Medulla oblongata (tissue), 1 donor: ENCODE measurements at regions not wholly inside any gene's neighbourhood (a gene's known extent, or its start where the extent isn't known, plus 50 kb on each side); places are given as distances from the start of the nearest gene placed in this dataset.

Source experiments
- DNase-seq: peaks from one replicate; pipeline ENCODE4 v3.0.0-alpha.2; 2015; ENCODE audit errors: extremely low spot score

- DNase-seq, result no peak
Measured at GRCh38 chr16:6144463-6144862, 1046.9 kb upstream of the EEF2KMT start.

DNA sequence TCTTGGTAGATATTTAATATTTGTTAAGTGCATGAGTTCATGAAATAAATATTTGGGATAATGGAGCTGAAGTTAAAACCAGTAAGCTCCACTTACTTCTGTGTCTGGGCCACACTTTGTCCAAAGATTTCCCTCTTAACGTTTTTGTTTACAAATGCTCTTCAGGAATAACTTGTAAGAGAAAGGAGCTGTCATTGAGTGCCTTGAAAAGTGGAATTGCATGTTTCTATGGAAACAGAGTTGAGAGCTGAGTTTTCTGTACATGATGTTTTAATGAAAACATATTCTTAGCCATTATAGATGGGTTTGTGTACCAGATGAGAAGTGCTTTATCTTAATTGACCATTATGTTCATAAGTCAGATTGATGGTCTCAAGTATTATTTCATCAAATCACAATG is 1045.4 kb upstream of the EEF2KMT start:
- DNase-seq, result no peak

DNA sequence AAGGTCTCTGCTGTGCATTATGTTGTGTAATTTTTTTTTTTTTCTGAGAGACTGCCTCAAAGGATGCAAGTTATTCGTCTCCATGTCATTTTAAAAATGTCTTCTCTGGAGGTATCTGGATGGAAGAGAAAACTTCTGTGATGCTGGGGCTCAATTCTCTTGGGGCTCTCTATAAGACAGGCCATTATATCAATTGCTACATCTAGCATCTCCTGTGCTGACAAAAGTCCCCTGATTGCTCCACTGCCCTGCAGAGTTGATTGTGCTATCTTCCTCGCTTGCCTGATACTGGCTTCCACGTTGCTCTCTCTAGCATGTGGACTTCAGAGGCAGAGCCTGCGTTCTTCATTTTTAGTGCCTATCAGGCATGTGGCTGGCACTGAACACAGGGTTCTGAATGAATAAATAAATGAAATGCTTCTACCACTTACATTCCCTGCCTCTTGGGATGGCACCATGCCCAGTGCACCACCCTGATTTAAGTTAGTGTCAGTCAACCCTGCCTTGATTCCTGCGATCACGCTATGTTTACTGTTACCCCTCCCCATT is 1035.5 kb upstream of the EEF2KMT start:
- no peak for DNase-seq

DNA sequence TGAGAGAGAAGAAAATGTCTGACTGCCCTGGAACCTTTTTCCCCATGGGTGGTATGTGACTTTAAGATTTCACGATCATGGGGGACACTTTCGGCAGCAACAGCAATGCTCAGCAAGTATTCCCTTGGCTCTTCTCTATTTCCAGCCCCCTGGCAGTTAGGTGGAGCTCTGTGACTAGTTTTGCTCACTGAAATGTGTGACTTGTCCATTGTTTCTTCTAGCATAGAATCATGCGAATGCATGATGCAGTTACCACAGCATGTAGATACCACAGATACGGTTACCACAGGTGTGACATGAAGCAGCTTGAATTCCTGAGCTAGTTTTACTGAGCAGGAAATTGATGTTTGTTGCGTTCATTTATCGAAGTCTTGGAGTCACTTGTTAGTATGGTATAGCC is 1034.5 kb upstream of the EEF2KMT start:
- peak; percentile 50 for DNase-seq

DNA sequence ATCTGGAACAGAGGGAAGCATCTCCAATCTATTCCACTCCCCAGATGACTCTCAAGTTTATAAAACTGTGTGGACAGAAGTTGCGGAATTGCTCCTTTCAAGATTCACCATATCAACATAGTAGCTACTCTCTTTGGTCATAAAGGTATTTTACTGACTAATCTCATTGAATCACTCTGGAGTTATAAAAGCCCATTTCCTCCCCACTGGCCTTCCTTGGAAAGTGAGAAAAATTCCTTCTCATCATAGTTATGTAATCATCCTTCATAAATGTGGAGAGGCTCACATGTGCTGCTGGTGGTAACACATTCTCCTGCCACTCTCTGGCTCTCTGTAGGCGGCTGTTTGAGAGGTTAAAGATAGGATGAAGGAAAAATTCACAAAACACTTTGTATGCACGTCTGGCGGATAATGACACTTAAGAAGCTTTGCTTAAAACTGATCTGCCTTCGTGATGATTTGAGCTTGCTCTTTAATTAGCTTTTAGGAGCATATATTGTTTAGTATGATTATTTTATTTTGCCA is 1034.0 kb upstream of the EEF2KMT start:
- no peak for DNase-seq

- DNase-seq, result no peak
Measured at GRCh38 chr16:6125483-6126259, 1028.1 kb upstream of the EEF2KMT start.

DNA sequence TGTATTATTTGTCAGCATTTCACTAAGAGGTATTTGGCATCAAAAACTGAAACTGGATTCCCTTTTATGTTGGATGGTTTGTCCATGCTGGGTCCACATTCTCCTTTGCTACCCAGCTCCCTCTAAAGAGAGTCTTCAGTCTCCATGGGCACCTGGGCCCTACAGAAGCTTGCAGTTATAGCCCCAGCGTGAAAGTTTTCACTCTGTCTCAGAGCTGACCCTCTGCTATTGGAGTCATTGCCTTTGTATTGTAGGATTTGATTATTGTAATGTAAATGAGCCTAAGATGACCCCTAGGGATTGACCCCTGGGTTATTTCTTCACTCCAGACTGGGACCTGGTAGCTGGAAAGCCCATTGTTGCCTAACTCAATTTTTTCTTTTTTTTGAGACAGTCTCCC is 1026.5 kb upstream of the EEF2KMT start:
- DNase-seq, result no peak

GRCh38 chr16:6122401-6122800 is 1024.8 kb upstream of the EEF2KMT start:
- no peak for DNase-seq

GRCh38 chr16:6114691-6115090 is 1017.1 kb upstream of the EEF2KMT start:
- no peak for DNase-seq

- no peak for DNase-seq
Measured at GRCh38 chr16:6113749-6114148, 1016.2 kb upstream of the EEF2KMT start.

DNA sequence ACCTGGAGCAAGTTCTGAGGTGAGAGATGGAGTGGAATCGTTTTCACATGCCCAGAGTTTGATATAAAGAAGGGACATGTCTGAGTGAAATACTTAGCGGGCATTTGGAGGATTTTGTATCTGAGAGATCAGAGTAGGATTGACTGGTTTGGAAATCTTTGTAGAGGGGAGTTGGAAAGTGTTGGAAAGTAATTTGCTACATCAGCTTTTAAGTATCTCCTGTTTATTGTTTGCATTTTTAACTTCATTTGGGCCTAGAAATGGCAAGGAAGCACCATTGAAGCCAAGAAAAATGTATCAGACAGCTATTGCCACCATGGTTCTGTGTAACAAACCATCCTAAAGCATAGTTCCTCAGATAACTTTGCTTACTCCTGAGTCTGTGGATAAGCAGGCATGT is 1015.1 kb upstream of the EEF2KMT start:
- DNase-seq, result no peak

DNA sequence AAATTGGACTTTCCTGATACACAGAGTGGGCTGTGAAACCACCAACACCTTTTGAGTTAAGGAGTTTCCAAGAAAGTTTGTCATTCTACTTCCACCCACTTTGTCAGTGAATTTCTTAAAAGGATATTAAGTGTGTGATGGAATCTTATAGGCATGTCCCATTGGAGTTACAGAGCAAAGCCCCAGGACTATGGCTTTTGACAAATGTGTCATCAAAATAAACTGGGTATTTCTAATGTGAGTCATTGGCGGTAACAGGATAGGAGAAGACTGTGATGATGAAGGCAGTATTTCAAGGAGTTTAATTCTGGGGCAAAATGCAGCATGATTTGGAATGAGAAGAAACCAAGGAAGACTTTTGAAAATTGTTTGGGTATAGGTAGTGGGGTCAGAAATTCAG is 1013.8 kb upstream of the EEF2KMT start:
- no peak for DNase-seq

DNA sequence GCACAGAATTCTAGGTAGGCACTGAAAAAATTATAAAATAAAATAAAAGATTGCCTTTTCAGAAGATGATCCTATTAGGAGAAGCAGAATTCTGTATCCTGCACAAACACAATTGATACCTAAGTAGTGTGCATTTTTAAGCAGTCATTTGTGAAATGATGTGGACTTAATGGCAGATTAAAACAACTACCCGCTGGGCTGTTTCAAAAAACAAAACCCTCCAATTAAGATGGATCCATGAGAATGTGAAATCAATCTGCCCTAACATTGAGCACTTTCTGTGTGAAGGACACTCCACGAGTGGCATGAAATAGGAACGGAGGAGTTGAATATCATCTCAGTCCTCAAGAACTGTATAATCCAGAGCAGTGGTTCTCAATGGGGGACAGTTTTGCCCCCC is 1012.8 kb upstream of the EEF2KMT start:
- DNase-seq, result no peak

- DNase-seq, result no peak
Measured at GRCh38 chr16:6106061-6106460, 1008.5 kb upstream of the EEF2KMT start.

- DNase-seq, result no peak
Measured at GRCh38 chr16:6105115-6105514, 1007.5 kb upstream of the EEF2KMT start.

- no peak for DNase-seq
Measured at GRCh38 chr16:6104428-6104827, 1006.8 kb upstream of the EEF2KMT start.

GRCh38 chr16:6103561-6103960 is 1006.0 kb upstream of the EEF2KMT start:
- no peak for DNase-seq

DNA sequence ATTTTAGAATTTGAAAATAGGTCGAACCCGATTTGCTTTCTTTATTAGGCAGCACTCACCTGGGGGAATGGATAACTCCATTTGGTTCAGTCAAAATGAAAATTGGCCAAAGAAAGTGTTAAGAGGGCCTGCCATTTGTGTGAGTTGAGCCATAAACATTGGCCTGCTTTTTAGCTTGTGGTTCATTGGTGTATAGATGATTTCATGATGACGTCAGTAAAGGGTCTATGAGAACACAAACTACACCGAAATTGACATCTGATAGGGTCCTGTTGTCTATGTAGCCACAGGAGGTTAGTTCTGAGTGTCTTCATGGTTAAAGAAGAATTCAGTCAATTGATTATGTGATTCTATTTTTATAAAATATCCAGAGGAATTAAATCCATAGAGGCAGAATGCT is 1001.5 kb upstream of the EEF2KMT start:
- DNase-seq, result no peak

GRCh38 chr16:6096931-6097670 is 999.5 kb upstream of the EEF2KMT start:
- DNase-seq, result no peak

DNA sequence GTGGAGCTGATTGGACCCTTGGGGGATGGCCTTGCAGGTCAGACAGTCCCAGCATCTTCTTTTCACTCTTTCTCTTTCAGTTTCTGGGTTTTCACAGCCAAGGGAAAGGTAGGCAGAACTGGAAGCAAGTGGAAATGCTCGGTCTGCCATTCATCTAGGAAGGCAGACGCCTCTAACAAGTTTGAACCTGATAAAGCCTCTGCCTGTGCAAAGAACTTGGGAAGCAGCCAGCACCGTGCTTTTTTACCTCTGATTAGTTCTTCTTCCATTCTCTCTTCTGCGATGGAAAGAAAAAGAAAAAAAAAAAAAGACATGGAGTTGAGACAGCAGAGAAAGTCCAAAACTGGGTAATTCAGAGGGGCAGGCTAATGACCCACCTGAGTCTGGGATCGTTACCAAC is 997.8 kb upstream of the EEF2KMT start:
- DNase-seq, result no peak

GRCh38 chr16:6091021-6091420 is 993.4 kb upstream of the EEF2KMT start:
- DNase-seq, result no peak

GRCh38 chr16:6081320-6081976 is 983.9 kb upstream of the EEF2KMT start:
- DNase-seq, result peak; percentile 70
